WTC11 (cell line): ENCODE measurements at regions not wholly inside any gene's neighbourhood (a gene's known extent, or its start where the extent isn't known, plus 50 kb on each side); places are given as distances from the start of the nearest gene placed in this dataset.

ENCODE experiments used
- ATAC-seq: fragments of 200-7000 bp; cut with Tn5 transposase; 2 replicates; pipeline ENCODE4 v1.10.0; 2021; ENCODE audit warnings: mild to moderate bottlenecking, moderate library complexity
- CTCF ChIA-PET: fragments of 300-600 bp; sonication (Branson Sonifier 250); formaldehyde crosslinking; loops from one replicate; lab custom pipeline; 2021; ENCODE audit warnings: antibody characterized with exemption; lab: Charles Lee
- POLR2A ChIA-PET: fragments of 350-600 bp; sonication (Branson Sonifier 250); formaldehyde crosslinking; loops from one replicate; lab custom pipeline; 2021; ENCODE audit warnings: antibody characterized with exemption; lab: Charles Lee
- DNase-seq: peaks from one replicate; pipeline ENCODE4 v3.0.0; 2021; ENCODE audit warnings: low spot score
- H3K27ac Mint-ChIP-seq: 2 replicates; pipeline ENCODE4 v1.8.0; 2021; ENCODE audit warnings: mixed read lengths
- H3K27me3 Mint-ChIP-seq: 2 replicates; pipeline ENCODE4 v1.8.0; 2021; ENCODE audit warnings: low read depth, mild to moderate bottlenecking, moderate library complexity, mixed read lengths
- H3K36me3 Mint-ChIP-seq: 2 replicates; pipeline ENCODE4 v1.8.0; 2021; ENCODE audit warnings: mixed read lengths
- H3K4me1 Mint-ChIP-seq: 2 replicates; pipeline ENCODE4 v1.8.0; 2022; ENCODE audit warnings: mixed read lengths
- H3K4me3 Mint-ChIP-seq: 2 replicates; pipeline ENCODE4 v1.8.0; 2021; ENCODE audit warnings: mild to moderate bottlenecking, moderate library complexity, mixed read lengths
- H3K9me3 Mint-ChIP-seq: 2 replicates; pipeline ENCODE4 v1.8.0; 2021; ENCODE audit warnings: mixed read lengths
- ATF2 ChIP-seq: sonication (generic); formaldehyde crosslinking; IDR thresholded peaks from 2 replicates; pipeline ENCODE4 v1.8.1; 2022; ENCODE audit warnings: low read depth, missing genetic modification reagents, borderline replicate concordance
- CBFB ChIP-seq: sonication (generic); formaldehyde crosslinking; IDR thresholded peaks from 2 replicates; pipeline ENCODE4 v1.8.1; 2022; ENCODE audit warnings: mild to moderate bottlenecking, low read depth, missing genetic modification reagents
- CREB1 ChIP-seq: sonication (generic); formaldehyde crosslinking; IDR thresholded peaks from 2 replicates; pipeline ENCODE4 v1.8.0; 2023; ENCODE audit warnings: mild to moderate bottlenecking, missing genetic modification reagents
- CREM ChIP-seq: sonication (generic); formaldehyde crosslinking; IDR thresholded peaks from 2 replicates; pipeline ENCODE4 v1.8.1; 2022; ENCODE audit warnings: mild to moderate bottlenecking, missing genetic modification reagents, moderate library complexity
- EMX1 ChIP-seq: fragments of 250-450 bp; sonication (Bioruptor Pico); IDR thresholded peaks from 2 replicates; pipeline ENCODE4 v1.8.0; 2021; ENCODE audit warnings: mild to moderate bottlenecking
- IRF2 ChIP-seq: sonication (generic); formaldehyde crosslinking; IDR thresholded peaks from 2 replicates; pipeline ENCODE4 v1.8.0; 2022; ENCODE audit warnings: low read depth, missing genetic modification reagents, borderline replicate concordance
- NR3C1 ChIP-seq: sonication (generic); formaldehyde crosslinking; conservative IDR thresholded peaks from 2 replicates; pipeline ENCODE4 v1.8.1; 2023; ENCODE audit warnings: low read depth, mild to moderate bottlenecking, missing genetic modification reagents
- PRRX2 ChIP-seq: fragments of 250-450 bp; sonication (Bioruptor Pico); IDR thresholded peaks from 2 replicates; pipeline ENCODE4 v1.8.0; 2021; ENCODE audit warnings: mild to moderate bottlenecking
- RELA ChIP-seq: sonication (generic); formaldehyde crosslinking; IDR thresholded peaks from 2 replicates; pipeline ENCODE4 v1.8.1; 2022; ENCODE audit warnings: missing genetic modification reagents, mild to moderate bottlenecking, borderline replicate concordance
- RORB ChIP-seq: fragments of 250-450 bp; sonication (Bioruptor Pico); IDR thresholded peaks from 2 replicates; pipeline ENCODE4 v1.9.0; 2021; ENCODE audit warnings: mild to moderate bottlenecking
- STAT6 ChIP-seq: sonication (generic); formaldehyde crosslinking; conservative IDR thresholded peaks from 2 replicates; pipeline ENCODE4 v1.8.1; 2023; ENCODE audit warnings: mild to moderate bottlenecking, low read depth, missing genetic modification reagents, moderate library complexity
- ZNF232 ChIP-seq: sonication (generic); formaldehyde crosslinking; IDR thresholded peaks from 2 replicates; pipeline ENCODE4 v1.8.0; 2022; ENCODE audit warnings: mild to moderate bottlenecking, missing genetic modification reagents
- ZNF396 ChIP-seq: fragments of 250-450 bp; sonication (Bioruptor Pico); IDR thresholded peaks from 2 replicates; pipeline ENCODE4 v1.8.0; 2021; ENCODE audit warnings: mild to moderate bottlenecking, moderate library complexity, borderline replicate concordance
- ZNF423 ChIP-seq: fragments of 250-450 bp; sonication (Bioruptor Pico); IDR thresholded peaks from 2 replicates; pipeline ENCODE4 v2.1.2; 2022; ENCODE audit warnings: mild to moderate bottlenecking, moderate library complexity
- ZNF671 ChIP-seq: fragments of 250-450 bp; sonication (Bioruptor Pico); IDR thresholded peaks from 2 replicates; pipeline ENCODE4 v1.8.0; 2021; ENCODE audit warnings: mild to moderate bottlenecking
- TF ChIP-seq, protein P1 (sequence below): sonication (generic); formaldehyde crosslinking; IDR thresholded peaks from 2 replicates; pipeline ENCODE4 v1.8.0; 2023; ENCODE audit warnings: missing genetic modification reagents, mild to moderate bottlenecking, borderline replicate concordance
- TF ChIP-seq, protein P2 (sequence below): sonication (generic); formaldehyde crosslinking; IDR thresholded peaks from 2 replicates; pipeline ENCODE4 v1.8.0; 2022; ENCODE audit warnings: mild to moderate bottlenecking, missing genetic modification reagents
- TF ChIP-seq, protein P3 (sequence below): sonication (generic); formaldehyde crosslinking; IDR thresholded peaks from 2 replicates; pipeline ENCODE4 v1.8.1; 2023; ENCODE audit warnings: mild to moderate bottlenecking, moderate library complexity, missing genetic modification reagents

- H3K27me3 Mint-ChIP-seq, result no peaks in the 10 kb centered on the region
- H3K4me1 Mint-ChIP-seq, result no peaks in the 10 kb centered on the region
- peaks cover 67% of the 10 kb centered on the region for H3K9me3 Mint-ChIP-seq
- no peak for ATAC-seq
- H3K4me3 Mint-ChIP-seq, result no peak overlapping the region
- H3K36me3 Mint-ChIP-seq, result peaks cover 24% of the 10 kb centered on the region
- CTCF ChIA-PET, result no interaction called here
- TF ChIP-seq CREB1 (no peak), STAT6 (no peak)
- no peak overlapping the region for H3K27ac Mint-ChIP-seq
- POLR2A ChIA-PET, result no interaction called here
- DNase-seq, result no peak
These were observed 208.5 kb upstream of the KCNN2 start for GRCh38 chr5:114153392-114153791.

GRCh38 chr5:114153833-114154232, 208.0 kb upstream of the KCNN2 start:
- no peak for DNase-seq
- Mint-ChIP-seq H3K9me3 (peaks cover 64% of the 10 kb centered on the region), H3K4me3 (no peak overlapping the region)
- TF ChIP-seq RELA (CRISPR knock-in tag) (no peak), PRRX2 (no peak)
- TF ChIP-seq, all 79 proteins: peak for 0
- Mint-ChIP-seq H3K27ac (no peak overlapping the region), H3K36me3 (peaks cover 20% of the 10 kb centered on the region), H3K4me1 (no peaks in the 10 kb centered on the region), H3K27me3 (no peaks in the 10 kb centered on the region)
- CTCF ChIA-PET, result no interaction called here
- no peak for ATAC-seq
- POLR2A ChIA-PET, result no interaction called here

- Mint-ChIP-seq H3K4me1 (peaks cover 3% of the 10 kb centered on the region; the same call in 1 of the 2 replicates), H3K27me3 (peaks cover 3% of the 10 kb centered on the region; the same call in 1 of the 2 replicates), H3K9me3 (peaks cover 42% of the 10 kb centered on the region), H3K27ac (no peak overlapping the region), H3K36me3 (peaks cover 28% of the 10 kb centered on the region), H3K4me3 (no peak overlapping the region)
- ChIA-PET POLR2A (no interaction called here), CTCF (no interaction called here)
- ATAC-seq (no peak), DNase-seq (no peak)
- TF ChIP-seq, protein P1, sequence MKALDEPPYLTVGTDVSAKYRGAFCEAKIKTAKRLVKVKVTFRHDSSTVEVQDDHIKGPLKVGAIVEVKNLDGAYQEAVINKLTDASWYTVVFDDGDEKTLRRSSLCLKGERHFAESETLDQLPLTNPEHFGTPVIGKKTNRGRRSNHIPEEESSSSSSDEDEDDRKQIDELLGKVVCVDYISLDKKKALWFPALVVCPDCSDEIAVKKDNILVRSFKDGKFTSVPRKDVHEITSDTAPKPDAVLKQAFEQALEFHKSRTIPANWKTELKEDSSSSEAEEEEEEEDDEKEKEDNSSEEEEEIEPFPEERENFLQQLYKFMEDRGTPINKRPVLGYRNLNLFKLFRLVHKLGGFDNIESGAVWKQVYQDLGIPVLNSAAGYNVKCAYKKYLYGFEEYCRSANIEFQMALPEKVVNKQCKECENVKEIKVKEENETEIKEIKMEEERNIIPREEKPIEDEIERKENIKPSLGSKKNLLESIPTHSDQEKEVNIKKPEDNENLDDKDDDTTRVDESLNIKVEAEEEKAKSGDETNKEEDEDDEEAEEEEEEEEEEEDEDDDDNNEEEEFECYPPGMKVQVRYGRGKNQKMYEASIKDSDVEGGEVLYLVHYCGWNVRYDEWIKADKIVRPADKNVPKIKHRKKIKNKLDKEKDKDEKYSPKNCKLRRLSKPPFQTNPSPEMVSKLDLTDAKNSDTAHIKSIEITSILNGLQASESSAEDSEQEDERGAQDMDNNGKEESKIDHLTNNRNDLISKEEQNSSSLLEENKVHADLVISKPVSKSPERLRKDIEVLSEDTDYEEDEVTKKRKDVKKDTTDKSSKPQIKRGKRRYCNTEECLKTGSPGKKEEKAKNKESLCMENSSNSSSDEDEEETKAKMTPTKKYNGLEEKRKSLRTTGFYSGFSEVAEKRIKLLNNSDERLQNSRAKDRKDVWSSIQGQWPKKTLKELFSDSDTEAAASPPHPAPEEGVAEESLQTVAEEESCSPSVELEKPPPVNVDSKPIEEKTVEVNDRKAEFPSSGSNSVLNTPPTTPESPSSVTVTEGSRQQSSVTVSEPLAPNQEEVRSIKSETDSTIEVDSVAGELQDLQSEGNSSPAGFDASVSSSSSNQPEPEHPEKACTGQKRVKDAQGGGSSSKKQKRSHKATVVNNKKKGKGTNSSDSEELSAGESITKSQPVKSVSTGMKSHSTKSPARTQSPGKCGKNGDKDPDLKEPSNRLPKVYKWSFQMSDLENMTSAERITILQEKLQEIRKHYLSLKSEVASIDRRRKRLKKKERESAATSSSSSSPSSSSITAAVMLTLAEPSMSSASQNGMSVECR (CRISPR knock-in tag), result no peak
- no peak for TF ChIP-seq EMX1 (CRISPR knock-in tag)
- no peak for TF ChIP-seq ZNF396 (CRISPR knock-in tag)
- no peak for TF ChIP-seq ZNF423
- TF ChIP-seq STAT6, result no peak
- no peak for TF ChIP-seq ZNF232 (CRISPR knock-in tag)
- TF ChIP-seq IRF2 (CRISPR knock-in tag), result no peak
- TF ChIP-seq NR3C1 (CRISPR knock-in tag), result no peak
- TF ChIP-seq ZNF671 (CRISPR knock-in tag), result no peak
- TF ChIP-seq, protein P2, sequence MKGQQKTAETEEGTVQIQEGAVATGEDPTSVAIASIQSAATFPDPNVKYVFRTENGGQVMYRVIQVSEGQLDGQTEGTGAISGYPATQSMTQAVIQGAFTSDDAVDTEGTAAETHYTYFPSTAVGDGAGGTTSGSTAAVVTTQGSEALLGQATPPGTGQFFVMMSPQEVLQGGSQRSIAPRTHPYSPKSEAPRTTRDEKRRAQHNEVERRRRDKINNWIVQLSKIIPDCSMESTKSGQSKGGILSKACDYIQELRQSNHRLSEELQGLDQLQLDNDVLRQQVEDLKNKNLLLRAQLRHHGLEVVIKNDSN (CRISPR knock-in tag), result no peak
- TF ChIP-seq, protein P3, sequence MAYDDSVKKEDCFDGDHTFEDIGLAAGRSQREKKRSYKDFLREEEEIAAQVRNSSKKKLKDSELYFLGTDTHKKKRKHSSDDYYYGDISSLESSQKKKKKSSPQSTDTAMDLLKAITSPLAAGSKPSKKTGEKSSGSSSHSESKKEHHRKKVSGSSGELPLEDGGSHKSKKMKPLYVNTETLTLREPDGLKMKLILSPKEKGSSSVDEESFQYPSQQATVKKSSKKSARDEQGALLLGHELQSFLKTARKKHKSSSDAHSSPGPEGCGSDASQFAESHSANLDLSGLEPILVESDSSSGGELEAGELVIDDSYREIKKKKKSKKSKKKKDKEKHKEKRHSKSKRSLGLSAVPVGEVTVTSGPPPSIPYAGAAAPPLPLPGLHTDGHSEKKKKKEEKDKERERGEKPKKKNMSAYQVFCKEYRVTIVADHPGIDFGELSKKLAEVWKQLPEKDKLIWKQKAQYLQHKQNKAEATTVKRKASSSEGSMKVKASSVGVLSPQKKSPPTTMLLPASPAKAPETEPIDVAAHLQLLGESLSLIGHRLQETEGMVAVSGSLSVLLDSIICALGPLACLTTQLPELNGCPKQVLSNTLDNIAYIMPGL, result no peak
- TF ChIP-seq CBFB (CRISPR knock-in tag), result no peak
- TF ChIP-seq CREM, result no peak
- no peak for TF ChIP-seq RORB
- TF ChIP-seq ATF2 (CRISPR knock-in tag), result no peak
These were observed 195.8 kb upstream of the KCNN2 start for GRCh38 chr5:114166081-114166480.
